K562 (cell line): ENCODE measurements at regions not wholly inside any gene's neighbourhood (a gene's known extent, or its start where the extent isn't known, plus 50 kb on each side); places are given as distances from the start of the nearest gene placed in this dataset.

Source experiments
- HSF4 ChIP-seq: fragments of 250-450 bp; sonication (Bioruptor Pico); IDR thresholded peaks from 2 replicates; pipeline ENCODE4 v2.1.2; 2022; ENCODE audit warnings: mild to moderate bottlenecking, moderate library complexity, borderline replicate concordance
- NCOR1 ChIP-seq: fragments of 450-650 bp; IDR thresholded peaks from 2 replicates; pipeline ENCODE4 v1.6.1; 2016; ENCODE audit warnings: mild to moderate bottlenecking, moderate library complexity
- SMARCA4 ChIP-seq: fragments of 450-650 bp; IDR thresholded peaks from 2 replicates; pipeline ENCODE4 v1.6.1; 2016
- TBL1XR1 ChIP-seq, 2 experiments: IDR thresholded peaks; 2 replicates each; pipeline ENCODE4 v1.6.1; 2012; ENCODE audit warnings: improper control_type of control experiment in 2 of 2, low read length in 2 of 2, mild to moderate bottlenecking in 1 of 2
- YBX1 ChIP-seq: fragments of 450-650 bp; IDR thresholded peaks from 2 replicates; pipeline ENCODE4 v1.7.1; 2016; ENCODE audit warnings: mild to moderate bottlenecking
- ZBTB7A ChIP-seq: IDR thresholded peaks from 2 replicates; pipeline ENCODE4 v1.6.1; 2011; ENCODE audit warnings: low read depth, mild to moderate bottlenecking, low read length, moderate library complexity, borderline replicate concordance; ENCODE audit not compliant: control insufficient read depth
- ZNF644 ChIP-seq: fragments of 200-800 bp; sonication (Bioruptor generic); IDR thresholded peaks from 2 replicates; pipeline ENCODE4 v1.6.1; 2016; ENCODE audit warnings: low read depth, missing genetic modification characterization, missing compliant biosample characterization
- TF ChIP-seq, protein P1 (sequence below): sonication (generic); formaldehyde crosslinking; IDR thresholded peaks from 2 replicates; pipeline ENCODE4 v1.9.0; 2022; ENCODE audit warnings: mild to moderate bottlenecking, missing genetic modification reagents
- TF ChIP-seq, protein P2 (sequence below): fragments of 250-450 bp; sonication (Bioruptor Pico); IDR thresholded peaks from 2 replicates; pipeline ENCODE4 v1.8.0; 2022; ENCODE audit warnings: inconsistent platforms
- TF ChIP-seq, protein P3 (sequence below), 2 experiments: fragments of 450-650 bp in 1 of 2; sonication (generic) in 1 of 2; formaldehyde crosslinking in 1 of 2; IDR thresholded peaks in 1 of 2; conservative IDR thresholded peaks in 1 of 2; 2 replicates each; pipeline versions ENCODE4 v1.6.1 to v1.8.1; 2016 to 2023; ENCODE audit warnings: mild to moderate bottlenecking in 2 of 2, moderate library complexity in 2 of 2, inconsistent platforms in 1 of 2, missing genetic modification reagents in 1 of 2
- TF ChIP-seq, protein P4 (sequence below): sonication (generic); formaldehyde crosslinking; IDR thresholded peaks from 2 replicates; pipeline ENCODE4 v1.8.1; 2023; ENCODE audit warnings: mild to moderate bottlenecking, missing genetic modification reagents
- TF ChIP-seq, protein P5 (sequence below): fragments of 450-650 bp; IDR thresholded peaks from 2 replicates; pipeline ENCODE4 v1.6.1; 2017; ENCODE audit warnings: mild to moderate bottlenecking, moderate library complexity

GRCh38 chr2:217077831-217078407 is 218.1 kb upstream of the TNP1 start (continued):
- no peak for TF ChIP-seq TBL1XR1 (IDR thresholded peaks at IDR 0.05; ENCODE audit: low read length in 2 of 2)
- TF ChIP-seq, protein P1, sequence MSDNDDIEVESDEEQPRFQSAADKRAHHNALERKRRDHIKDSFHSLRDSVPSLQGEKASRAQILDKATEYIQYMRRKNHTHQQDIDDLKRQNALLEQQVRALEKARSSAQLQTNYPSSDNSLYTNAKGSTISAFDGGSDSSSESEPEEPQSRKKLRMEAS (CRISPR knock-in tag): no peak
- no peak for TF ChIP-seq ZNF644 (tag)
- TF ChIP-seq, protein P2, sequence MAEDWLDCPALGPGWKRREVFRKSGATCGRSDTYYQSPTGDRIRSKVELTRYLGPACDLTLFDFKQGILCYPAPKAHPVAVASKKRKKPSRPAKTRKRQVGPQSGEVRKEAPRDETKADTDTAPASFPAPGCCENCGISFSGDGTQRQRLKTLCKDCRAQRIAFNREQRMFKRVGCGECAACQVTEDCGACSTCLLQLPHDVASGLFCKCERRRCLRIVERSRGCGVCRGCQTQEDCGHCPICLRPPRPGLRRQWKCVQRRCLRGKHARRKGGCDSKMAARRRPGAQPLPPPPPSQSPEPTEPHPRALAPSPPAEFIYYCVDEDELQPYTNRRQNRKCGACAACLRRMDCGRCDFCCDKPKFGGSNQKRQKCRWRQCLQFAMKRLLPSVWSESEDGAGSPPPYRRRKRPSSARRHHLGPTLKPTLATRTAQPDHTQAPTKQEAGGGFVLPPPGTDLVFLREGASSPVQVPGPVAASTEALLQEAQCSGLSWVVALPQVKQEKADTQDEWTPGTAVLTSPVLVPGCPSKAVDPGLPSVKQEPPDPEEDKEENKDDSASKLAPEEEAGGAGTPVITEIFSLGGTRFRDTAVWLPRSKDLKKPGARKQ (CRISPR knock-in tag): no peak
- peak; percentile 90 for TF ChIP-seq SMARCA4
- TF ChIP-seq HSF4 (CRISPR knock-in tag): no peak
- TF ChIP-seq YBX1: no peak
- TF ChIP-seq, protein P3, sequence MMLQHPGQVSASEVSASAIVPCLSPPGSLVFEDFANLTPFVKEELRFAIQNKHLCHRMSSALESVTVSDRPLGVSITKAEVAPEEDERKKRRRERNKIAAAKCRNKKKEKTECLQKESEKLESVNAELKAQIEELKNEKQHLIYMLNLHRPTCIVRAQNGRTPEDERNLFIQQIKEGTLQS (IDR thresholded peaks at IDR 0.05): peak; percentile 23; the same call in 1 of the 2 replicates
- TF ChIP-seq, protein P3 (CRISPR knock-in tag; conservative IDR thresholded peaks at IDR 0.05): no peak
- TF ChIP-seq, protein P4, sequence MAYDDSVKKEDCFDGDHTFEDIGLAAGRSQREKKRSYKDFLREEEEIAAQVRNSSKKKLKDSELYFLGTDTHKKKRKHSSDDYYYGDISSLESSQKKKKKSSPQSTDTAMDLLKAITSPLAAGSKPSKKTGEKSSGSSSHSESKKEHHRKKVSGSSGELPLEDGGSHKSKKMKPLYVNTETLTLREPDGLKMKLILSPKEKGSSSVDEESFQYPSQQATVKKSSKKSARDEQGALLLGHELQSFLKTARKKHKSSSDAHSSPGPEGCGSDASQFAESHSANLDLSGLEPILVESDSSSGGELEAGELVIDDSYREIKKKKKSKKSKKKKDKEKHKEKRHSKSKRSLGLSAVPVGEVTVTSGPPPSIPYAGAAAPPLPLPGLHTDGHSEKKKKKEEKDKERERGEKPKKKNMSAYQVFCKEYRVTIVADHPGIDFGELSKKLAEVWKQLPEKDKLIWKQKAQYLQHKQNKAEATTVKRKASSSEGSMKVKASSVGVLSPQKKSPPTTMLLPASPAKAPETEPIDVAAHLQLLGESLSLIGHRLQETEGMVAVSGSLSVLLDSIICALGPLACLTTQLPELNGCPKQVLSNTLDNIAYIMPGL (CRISPR knock-in tag): no peak
- TF ChIP-seq NCOR1: peak; percentile 91
- TF ChIP-seq, protein P5, sequence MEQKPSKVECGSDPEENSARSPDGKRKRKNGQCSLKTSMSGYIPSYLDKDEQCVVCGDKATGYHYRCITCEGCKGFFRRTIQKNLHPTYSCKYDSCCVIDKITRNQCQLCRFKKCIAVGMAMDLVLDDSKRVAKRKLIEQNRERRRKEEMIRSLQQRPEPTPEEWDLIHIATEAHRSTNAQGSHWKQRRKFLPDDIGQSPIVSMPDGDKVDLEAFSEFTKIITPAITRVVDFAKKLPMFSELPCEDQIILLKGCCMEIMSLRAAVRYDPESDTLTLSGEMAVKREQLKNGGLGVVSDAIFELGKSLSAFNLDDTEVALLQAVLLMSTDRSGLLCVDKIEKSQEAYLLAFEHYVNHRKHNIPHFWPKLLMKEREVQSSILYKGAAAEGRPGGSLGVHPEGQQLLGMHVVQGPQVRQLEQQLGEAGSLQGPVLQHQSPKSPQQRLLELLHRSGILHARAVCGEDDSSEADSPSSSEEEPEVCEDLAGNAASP: no peak
- TF ChIP-seq ZBTB7A: no peak
